ENCODE measurements at regions not wholly inside any gene's neighbourhood (a gene's known extent, or its start where the extent isn't known, plus 50 kb on each side); places are given as distances from the start of the nearest gene placed in this dataset.

GRCh38 chr2:10204326-10205161 lies 82.0 kb downstream of the RRM2 start:
- Histone ChIP-seq H3K27ac (no peak overlapping the region), H3K36me3 (no peaks in the 10 kb centered on the region), H3K9me3 (no peaks in the 10 kb centered on the region), H3K9ac (ENCODE audit: low read depth in 2 of 2, low read length in 2 of 2) (no peak overlapping the region), H3K4me3 (no peak overlapping the region), H3K4me1 (no peaks in the 10 kb centered on the region), H3K27me3 (no peaks in the 10 kb centered on the region)
- no peak for TF ChIP-seq CTCF (IDR thresholded peaks at IDR 0.05)
- no peak for DNase-seq
- intact Hi-C loops (cut with DNase I), result no loop called here

- Histone ChIP-seq H3K9ac (ENCODE audit: low read depth in 2 of 2, low read length in 2 of 2) (no peak overlapping the region), H3K4me1 (no peaks in the 10 kb centered on the region), H3K27me3 (no peaks in the 10 kb centered on the region), H3K9me3 (no peaks in the 10 kb centered on the region), H3K36me3 (no peaks in the 10 kb centered on the region), H3K27ac (no peak overlapping the region), H3K4me3 (no peak overlapping the region)
- intact Hi-C loops (cut with DNase I), result no loop called here
- no peak for DNase-seq
- no peak for TF ChIP-seq CTCF (IDR thresholded peaks at IDR 0.05)
These were observed 82.6 kb downstream of the RRM2 start for GRCh38 chr2:10205162-10205475.

- Histone ChIP-seq H3K9ac (ENCODE audit: low read depth in 2 of 2, low read length in 2 of 2) (no peak overlapping the region), H3K9me3 (no peaks in the 10 kb centered on the region), H3K4me3 (no peak overlapping the region), H3K4me1 (no peaks in the 10 kb centered on the region), H3K36me3 (no peaks in the 10 kb centered on the region), H3K27ac (no peak overlapping the region), H3K27me3 (no peaks in the 10 kb centered on the region)
- no peak for DNase-seq
- intact Hi-C loops (cut with DNase I), result no loop called here
- TF ChIP-seq CTCF (IDR thresholded peaks at IDR 0.05), result no peak
These were observed 86.2 kb downstream of the RRM2 start for GRCh38 chr2:10208736-10209135.

- intact Hi-C loops (cut with DNase I), result no loop called here
- H3K4me1 ChIP-seq, result no peaks in the 10 kb centered on the region
These were observed 86.9 kb downstream of the RRM2 start for GRCh38 chr2:10209406-10209935.

GRCh38 chr2:10210336-10210735 lies 87.8 kb downstream of the RRM2 start:
- Histone ChIP-seq H3K9me3 (no peaks in the 10 kb centered on the region), H3K27ac (no peak overlapping the region), H3K36me3 (no peaks in the 10 kb centered on the region), H3K27me3 (no peaks in the 10 kb centered on the region), H3K4me3 (no peak overlapping the region), H3K4me1 (no peaks in the 10 kb centered on the region), H3K9ac (ENCODE audit: low read depth in 2 of 2, low read length in 2 of 2) (no peak overlapping the region)
- intact Hi-C loops (cut with DNase I), result no loop called here
- no peak for TF ChIP-seq CTCF (IDR thresholded peaks at IDR 0.05)
- DNase-seq, result no peak

More at GRCh38 chr2:10209406-10209935, 86.9 kb downstream of the RRM2 start:
- DNase-seq, result no peak
- Histone ChIP-seq H3K4me3 (no peak overlapping the region), H3K27me3 (no peaks in the 10 kb centered on the region), H3K36me3 (no peaks in the 10 kb centered on the region), H3K9me3 (no peaks in the 10 kb centered on the region), H3K27ac (no peak overlapping the region), H3K9ac (ENCODE audit: low read depth in 2 of 2, low read length in 2 of 2) (no peak overlapping the region)
- TF ChIP-seq CTCF (IDR thresholded peaks at IDR 0.05), result no peak

Data from colonic mucosa (tissue), 4 donors.